ENCODE measurements at regions not wholly inside any gene's neighbourhood (a gene's known extent, or its start where the extent isn't known, plus 50 kb on each side); places are given as distances from the start of the nearest gene placed in this dataset.

DNA sequence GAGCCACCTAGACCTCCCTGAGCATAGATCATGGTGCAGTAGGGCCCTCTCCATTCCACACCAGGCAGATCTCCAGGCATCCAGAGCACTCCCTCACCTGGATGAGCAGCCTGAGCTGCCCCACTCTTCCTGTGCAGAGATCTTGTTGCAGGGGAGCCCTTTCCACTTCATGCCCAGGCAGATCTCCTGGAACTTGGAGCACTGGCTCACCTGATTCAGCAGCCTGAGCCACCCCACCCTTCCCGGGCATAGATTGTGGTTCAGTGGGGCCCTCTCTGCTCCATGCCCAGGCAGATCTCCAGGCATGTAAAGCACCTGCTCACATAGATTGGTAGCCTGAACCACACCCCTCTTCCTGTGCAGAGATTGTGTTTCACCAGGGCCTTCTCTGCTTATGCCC is 78.0 kb downstream of the SEC16B start:
- no peak for DNase-seq (ENCODE audit: extremely low read depth, low read depth)

DNA sequence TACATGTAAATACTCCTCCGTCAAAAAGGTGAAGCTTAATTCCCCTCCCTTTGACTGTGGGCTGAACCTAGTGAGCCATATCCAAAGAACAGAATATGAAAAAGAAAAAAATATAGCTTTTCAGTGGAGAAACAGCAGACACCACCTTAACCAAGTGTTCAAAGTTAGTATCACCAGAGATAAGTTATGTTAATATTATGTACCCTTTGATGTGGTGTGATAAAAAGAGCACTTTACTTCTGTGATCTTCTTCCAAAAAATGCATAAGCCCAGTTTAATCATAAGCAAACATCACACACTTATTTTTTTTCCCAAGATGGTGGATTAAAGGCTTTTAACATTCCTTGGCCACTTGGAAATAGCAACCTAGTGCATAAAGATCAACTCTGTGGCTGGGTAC is 79.4 kb downstream of the SEC16B start:
- H3K4me3 ChIP-seq (replicated peaks; ENCODE audit: low read depth, low read length), result no peak overlapping the region
- TF ChIP-seq, protein P1, sequence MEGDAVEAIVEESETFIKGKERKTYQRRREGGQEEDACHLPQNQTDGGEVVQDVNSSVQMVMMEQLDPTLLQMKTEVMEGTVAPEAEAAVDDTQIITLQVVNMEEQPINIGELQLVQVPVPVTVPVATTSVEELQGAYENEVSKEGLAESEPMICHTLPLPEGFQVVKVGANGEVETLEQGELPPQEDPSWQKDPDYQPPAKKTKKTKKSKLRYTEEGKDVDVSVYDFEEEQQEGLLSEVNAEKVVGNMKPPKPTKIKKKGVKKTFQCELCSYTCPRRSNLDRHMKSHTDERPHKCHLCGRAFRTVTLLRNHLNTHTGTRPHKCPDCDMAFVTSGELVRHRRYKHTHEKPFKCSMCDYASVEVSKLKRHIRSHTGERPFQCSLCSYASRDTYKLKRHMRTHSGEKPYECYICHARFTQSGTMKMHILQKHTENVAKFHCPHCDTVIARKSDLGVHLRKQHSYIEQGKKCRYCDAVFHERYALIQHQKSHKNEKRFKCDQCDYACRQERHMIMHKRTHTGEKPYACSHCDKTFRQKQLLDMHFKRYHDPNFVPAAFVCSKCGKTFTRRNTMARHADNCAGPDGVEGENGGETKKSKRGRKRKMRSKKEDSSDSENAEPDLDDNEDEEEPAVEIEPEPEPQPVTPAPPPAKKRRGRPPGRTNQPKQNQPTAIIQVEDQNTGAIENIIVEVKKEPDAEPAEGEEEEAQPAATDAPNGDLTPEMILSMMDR (IDR thresholded peaks at IDR 0.05; ENCODE audit: low read depth, low read length, missing control alignments), result no peak
- no peak for DNase-seq (ENCODE audit: extremely low read depth, low read depth)

More for the DNA sequence above, 78.0 kb downstream of the SEC16B start:
- H3K4me3 ChIP-seq (replicated peaks; ENCODE audit: low read depth, low read length), result no peak overlapping the region
- TF ChIP-seq, protein P1 (IDR thresholded peaks at IDR 0.05; ENCODE audit: low read depth, low read length, missing control alignments), result no peak

DNA sequence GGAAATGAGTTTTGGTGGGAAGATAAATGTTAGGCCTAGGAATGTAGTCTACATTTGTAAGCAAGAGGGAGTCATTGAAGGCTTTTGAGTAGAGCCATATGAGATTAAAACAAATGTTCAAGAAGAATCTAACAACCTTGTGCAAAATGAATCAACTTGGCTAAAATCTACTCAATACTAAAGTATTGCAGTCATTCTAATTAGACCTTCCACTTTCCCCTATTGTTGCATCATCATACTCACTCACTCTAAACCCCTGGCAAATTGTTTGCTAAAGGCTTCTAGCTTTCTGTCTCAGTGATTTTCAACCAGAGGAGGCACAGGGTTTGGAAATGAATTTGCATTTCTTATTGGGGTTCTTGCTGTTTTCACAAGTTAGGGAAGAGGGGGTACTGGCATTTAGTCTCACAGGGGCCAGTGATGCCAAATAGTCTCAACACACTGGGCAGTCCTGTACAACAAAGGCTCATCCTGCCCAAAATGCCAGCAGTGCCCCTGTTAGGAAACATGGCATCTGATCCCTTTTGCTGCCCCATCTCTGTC is 85.3 kb downstream of the SEC16B start:
- TF ChIP-seq, protein P1 (IDR thresholded peaks at IDR 0.05; ENCODE audit: low read depth, low read length, missing control alignments), result no peak
- no peak for DNase-seq (ENCODE audit: extremely low read depth, low read depth)
- H3K4me3 ChIP-seq (replicated peaks; ENCODE audit: low read depth, low read length), result no peak overlapping the region

DNA sequence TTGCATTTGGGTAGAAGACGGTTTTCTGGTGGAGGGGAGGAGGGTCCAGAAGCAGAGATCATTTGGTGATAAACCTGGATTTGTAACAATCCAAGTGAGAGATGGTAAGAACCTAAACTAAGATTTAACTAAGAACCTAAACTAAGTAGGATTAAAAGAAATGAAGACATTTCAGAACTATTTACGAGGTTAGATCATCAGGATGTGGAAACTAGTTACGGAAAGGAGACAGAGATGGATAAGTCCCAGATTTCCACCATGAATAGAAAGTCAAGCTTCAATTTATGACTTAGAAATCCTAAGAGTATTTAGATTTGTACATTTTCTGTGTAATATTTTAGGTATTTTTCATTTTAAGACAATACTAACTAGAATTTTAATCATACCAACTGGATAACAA is 86.3 kb downstream of the SEC16B start:
- TF ChIP-seq, protein P1 (IDR thresholded peaks at IDR 0.05; ENCODE audit: low read depth, low read length, missing control alignments), result no peak
- no peak overlapping the region for H3K4me3 ChIP-seq (replicated peaks; ENCODE audit: low read depth, low read length)
- no peak for DNase-seq (ENCODE audit: extremely low read depth, low read depth)

DNA sequence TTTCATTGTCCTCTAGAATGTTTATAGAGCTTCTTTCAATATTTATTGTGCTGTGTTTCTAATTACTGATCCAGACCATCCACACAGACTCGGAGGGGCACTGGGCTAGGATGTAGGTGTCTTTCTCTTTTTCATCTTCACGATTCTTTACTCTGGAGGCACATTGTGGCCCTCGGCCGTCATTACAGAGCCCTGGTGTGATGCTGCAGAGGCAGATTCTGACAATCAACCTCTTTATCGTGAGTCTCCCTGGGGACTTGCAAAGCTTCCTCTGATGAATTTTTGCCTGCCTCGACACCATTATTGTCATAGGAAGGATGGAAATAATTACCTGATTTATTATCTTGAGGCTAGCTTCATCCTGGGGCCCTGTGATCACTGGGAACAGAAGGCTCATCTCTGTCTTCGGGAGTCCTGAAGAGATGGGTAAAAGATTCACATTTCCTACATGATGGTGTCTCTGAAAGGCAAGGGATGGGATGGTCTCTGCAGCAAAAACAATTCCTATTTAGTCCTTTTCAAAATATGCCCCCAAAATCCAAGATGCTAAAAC is 89.4 kb downstream of the SEC16B start:
- DNase-seq (ENCODE audit: extremely low read depth, low read depth), result no peak
- H3K4me3 ChIP-seq (replicated peaks; ENCODE audit: low read depth, low read length), result no peak overlapping the region
- TF ChIP-seq, protein P1 (IDR thresholded peaks at IDR 0.05; ENCODE audit: low read depth, low read length, missing control alignments), result no peak

DNA sequence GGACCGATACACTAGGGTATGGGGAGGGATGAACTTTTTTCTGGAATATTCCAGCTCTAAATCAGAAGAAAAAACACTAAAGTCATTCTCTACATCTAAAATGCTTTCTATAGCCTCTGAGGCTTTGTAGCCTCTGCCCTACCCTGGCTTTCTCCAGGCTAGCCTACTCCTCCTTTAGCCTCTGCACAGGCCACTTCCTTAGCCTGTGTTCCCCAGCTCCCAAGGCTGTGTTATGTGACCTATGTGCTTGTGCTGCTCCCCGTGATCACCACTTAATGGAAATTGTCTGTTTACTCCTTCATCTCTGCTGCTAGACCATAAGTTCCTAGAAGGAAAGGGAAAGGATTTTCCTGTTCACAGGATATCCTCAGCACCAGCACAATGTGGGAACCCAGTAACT is 92.8 kb downstream of the SEC16B start:
- TF ChIP-seq, protein P1 (IDR thresholded peaks at IDR 0.05; ENCODE audit: low read depth, low read length, missing control alignments), result no peak
- no peak overlapping the region for H3K4me3 ChIP-seq (replicated peaks; ENCODE audit: low read depth, low read length)

DNA sequence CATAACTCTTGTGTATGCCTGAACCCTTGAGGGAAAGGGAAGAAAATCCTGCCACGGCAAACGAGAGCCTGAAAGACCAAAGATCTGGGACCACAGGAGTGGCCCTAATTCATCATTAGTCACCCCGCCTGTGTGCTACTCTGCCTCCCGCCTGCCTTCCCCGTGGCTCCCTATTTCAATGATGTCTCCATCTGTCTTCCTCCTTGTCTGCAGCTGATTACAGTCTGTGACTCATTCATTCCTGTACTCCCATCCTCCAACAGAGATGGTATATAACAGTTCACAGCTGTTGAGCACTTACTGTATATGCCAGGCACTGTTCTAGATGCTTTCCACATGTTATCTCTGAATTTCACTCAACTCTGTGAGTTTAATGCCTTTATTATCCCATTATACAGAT is 96.6 kb downstream of the SEC16B start:
- peak; percentile 86 for DNase-seq (ENCODE audit: extremely low read depth, low read depth)
- H3K4me3 ChIP-seq (replicated peaks; ENCODE audit: low read depth, low read length), result no peak overlapping the region
- TF ChIP-seq, protein P1 (IDR thresholded peaks at IDR 0.05; ENCODE audit: low read depth, low read length, missing control alignments), result no peak

More for the DNA sequence above, 92.8 kb downstream of the SEC16B start:
- DNase-seq (ENCODE audit: extremely low read depth, low read depth), result no peak
